Jurkat, Clone E6-1 (cell line): ENCODE measurements at regions not wholly inside any gene's neighbourhood (a gene's known extent, or its start where the extent isn't known, plus 50 kb on each side); places are given as distances from the start of the nearest gene placed in this dataset.
"Not testable (repeated sequence)": the region's sequence is repeated elsewhere in the genome, so short reads cannot be mapped to it uniquely, and the experiment has no call there.

ENCODE experiments used
- DNase-seq: peaks from one replicate; pipeline ENCODE4 v3.0.0-alpha.2; 2011; ENCODE audit warnings: low read depth, low spot score
- H3K4me3 ChIP-seq: 2 replicates; pipeline ENCODE4 v1.5.1; 2011; ENCODE audit warnings: mild to moderate bottlenecking, low read length, control low read depth, moderate library complexity

DNA sequence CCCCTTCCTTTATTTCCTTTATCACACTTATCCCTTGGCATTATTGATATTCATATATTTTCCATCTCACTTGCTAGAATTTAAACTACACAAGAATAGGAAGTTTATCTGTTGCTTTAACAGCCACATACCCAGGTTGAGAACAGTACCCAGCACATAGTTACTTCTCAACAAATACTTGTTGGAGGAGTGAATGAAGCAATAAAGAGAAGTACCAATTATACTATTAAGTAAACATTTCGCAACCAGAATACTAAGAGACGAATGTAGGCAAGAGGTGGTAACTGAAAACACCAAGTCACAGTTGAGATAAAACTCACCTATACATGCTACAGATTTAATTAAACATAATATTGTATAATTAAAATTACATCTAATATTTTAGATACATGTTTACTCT is 110.9 kb downstream of the FSCB start:
- DNase-seq, result no peak
- H3K4me3 ChIP-seq, result no peak overlapping the region

DNA sequence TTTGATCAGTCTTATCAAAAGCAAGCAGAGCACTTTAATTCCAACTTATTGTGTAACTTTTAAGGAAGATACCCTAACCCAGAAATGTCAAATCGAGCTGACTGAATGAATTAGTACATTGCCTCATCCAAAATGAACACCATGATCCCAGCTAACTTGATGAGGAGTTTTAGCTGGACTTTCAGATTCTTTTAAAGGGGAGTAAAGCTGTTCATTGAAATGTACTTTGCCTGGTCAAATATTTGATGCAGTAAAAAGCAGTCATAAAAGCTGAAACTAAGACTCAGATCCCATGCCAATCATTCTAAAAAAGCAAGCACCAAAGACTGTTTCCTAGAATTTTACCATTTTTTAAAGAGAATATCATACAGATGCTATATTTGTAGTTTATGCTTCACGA is 114.1 kb downstream of the FSCB start:
- no peak for DNase-seq
- no peak overlapping the region for H3K4me3 ChIP-seq

DNA sequence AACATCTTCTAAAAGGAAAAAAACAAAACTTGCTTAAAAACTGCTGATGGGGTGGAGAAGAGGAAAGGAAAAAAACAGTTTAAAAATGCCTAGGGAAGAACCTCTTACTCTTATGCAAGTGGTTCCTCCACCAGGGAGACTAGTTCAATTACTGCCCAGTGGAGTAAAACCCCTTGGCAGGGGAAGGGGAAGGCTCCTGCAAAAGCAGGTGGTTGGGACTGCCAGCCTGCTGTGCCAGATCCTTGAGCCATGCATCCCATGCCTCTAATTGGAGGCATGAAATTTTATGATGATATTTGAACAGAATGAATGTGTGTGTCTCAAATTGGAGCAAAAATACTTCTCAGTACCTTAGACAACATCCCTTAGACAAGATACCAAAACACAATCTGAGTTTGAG is 118.8 kb downstream of the FSCB start:
- DNase-seq, result no peak
- H3K4me3 ChIP-seq, result no peak overlapping the region

DNA sequence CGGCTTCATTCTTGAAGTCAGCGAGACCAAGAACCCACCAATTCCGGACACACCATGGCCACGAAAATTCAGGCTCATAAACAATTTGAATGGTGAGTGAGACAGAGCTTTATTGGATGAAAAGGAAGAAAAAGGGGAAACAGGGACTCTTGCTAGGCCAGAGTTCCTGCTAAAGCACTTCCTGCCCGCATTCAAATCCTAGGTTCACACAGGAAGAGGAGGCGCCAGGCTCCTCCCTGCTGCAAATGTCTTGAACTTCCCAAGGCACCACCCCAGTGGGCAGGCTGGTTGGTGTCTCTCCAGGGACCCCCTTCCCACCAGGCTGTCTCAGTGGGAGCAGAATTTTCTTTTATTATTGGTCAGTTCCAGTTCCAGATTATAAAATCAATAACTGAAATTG is 121.2 kb downstream of the FSCB start:
- H3K4me3 ChIP-seq, result no peak overlapping the region
- DNase-seq, result no peak

DNA sequence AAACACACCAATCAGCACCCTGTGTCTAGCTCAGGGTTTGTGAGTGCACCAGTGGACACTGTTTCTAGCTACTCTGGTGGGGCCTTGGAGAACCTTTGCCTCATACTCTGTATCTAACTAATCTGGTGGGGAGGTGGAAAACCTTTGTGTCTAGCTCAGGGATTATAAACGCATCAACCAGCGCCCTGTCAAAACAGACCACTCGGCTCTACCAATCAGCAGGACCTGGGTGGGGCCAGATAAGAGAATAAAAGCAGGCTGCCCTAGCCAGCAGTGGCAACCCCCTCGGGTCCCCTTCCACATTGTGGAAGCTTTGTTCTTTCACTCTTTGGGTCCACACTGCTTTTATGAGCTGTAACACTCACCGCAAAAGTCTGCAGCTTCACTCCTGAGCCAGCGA is 121.8 kb downstream of the FSCB start:
- not testable (repeated sequence) for DNase-seq

DNA sequence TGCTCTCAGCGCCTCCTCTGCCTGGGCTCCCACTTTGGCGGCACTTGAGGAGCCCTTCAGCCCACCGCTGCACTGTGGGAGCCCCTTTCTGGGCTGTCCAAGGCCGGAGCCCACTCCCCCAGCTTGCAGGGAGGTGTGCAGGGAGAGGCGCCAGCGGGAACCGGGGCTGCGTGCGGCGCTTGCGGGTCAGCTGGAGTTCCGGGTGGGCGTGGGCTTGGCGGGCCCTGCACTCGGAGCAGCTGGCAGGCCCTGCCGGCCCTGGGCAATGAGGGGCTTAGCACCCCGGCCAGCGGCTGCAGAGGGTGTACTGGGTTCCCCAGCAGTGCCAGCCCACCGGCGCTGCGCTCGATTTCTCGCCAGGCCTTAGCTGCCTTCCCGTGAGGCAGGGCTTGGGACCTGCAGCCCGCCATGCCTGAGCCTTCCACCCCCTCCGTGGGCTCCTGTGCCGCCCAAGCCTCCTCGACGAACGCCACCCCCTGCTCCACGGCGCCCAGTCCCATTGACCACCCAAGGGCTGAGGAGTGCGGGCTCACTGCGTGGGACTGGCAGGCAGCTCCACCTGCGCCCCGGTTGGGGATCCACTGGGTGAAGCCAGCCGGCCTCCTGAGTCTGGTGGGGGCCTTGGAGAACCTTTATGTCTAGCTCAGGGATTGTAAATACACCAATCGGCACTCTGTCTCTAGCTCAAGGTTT is 122.3 kb downstream of the FSCB start:
- not testable (repeated sequence) for DNase-seq, H3K4me3 ChIP-seq

More for the DNA sequence above, 121.8 kb downstream of the FSCB start:
- not testable (repeated sequence) for H3K4me3 ChIP-seq

DNA sequence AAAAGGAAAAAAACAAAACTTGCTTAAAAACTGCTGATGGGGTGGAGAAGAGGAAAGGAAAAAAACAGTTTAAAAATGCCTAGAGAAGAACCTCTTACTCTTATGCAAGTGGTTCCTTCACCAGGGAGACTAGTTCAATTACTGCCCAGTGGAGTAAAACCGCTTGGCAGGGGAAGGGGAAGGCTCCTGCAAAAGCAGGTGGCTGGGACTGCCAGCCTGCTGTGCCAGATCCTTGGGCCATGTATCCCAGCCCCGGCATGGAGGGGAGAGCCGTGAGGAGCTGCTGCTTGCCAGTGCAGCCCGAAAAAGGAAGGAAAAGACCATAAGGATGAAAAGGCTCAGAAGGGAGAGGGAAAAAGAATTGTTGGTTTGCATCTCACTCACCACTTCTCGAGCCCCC is 123.0 kb downstream of the FSCB start:
- DNase-seq, result no peak
- no peak overlapping the region for H3K4me3 ChIP-seq

DNA sequence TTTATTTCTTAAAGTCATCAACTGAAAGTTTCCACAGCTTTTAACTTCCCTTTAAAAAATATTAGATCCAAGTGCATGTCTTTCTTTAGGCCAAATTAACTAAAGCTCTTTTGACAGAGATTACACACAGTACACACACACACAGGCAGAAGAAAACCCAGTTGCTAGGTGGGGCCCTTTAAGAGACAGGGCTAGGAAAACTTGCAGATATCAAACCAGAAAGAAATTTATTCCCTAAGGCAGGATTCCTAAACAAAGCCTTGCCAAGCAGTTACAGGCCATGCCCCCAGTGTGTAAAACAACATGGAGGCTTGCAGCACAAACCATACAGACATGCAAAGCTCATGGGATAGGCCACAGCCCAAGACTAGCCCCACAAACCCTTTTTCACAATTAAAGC is 123.4 kb downstream of the FSCB start:
- no peak for DNase-seq
- H3K4me3 ChIP-seq, result no peak overlapping the region

DNA sequence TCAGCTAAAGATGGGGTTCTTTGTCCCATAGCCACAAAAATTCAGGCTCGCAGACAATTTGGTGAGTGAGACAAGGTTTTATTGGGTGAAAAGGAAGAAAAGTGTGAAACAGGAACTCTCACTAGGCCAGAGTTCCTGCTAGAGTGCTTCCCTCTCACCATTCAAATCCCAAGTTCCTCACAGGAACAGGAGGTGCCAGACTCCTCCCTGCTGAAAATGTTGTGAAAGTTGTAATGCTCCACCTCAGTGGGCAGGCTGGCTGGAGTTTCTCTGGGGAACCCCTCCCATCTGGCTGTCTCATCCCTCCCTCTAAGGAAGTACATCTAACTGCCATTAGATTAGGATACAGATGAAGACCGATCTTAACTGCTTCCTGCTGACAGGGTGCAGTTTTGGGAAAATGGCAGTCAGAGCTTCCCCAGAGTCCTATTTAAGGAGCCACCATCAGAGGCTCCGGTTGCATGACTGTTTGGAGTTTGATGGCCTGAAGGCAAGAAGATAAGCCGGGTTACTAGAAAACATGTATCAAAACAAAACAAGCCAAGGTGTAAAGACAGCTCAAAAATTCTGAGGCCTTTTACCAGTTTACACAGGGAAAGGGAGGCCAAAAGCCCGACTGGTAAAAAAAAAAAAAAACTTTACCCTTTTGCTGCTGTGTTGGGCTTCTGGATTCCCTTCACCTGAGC is 127.6 kb downstream of the FSCB start:
- DNase-seq, result no peak
- H3K4me3 ChIP-seq, result no peak overlapping the region

DNA sequence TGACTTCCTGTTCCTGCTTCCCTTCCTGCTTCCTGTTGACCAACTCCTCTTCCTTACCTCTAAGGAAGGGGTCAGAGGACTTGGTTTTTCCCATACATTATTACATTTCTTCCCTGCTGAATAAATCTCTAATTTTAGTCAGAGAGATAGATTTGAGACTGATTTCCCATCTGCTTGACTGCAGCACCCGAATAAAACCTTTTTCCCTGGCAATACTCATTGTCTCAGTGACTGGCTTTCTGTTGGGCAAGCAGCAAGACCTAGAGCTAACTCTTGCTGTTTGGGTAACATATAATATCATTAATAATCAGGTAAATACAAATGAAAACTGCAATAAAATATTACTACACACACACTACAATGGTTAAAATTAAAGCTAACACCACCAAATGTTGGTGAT is 132.2 kb downstream of the FSCB start:
- no peak overlapping the region for H3K4me3 ChIP-seq
- DNase-seq, result no peak

DNA sequence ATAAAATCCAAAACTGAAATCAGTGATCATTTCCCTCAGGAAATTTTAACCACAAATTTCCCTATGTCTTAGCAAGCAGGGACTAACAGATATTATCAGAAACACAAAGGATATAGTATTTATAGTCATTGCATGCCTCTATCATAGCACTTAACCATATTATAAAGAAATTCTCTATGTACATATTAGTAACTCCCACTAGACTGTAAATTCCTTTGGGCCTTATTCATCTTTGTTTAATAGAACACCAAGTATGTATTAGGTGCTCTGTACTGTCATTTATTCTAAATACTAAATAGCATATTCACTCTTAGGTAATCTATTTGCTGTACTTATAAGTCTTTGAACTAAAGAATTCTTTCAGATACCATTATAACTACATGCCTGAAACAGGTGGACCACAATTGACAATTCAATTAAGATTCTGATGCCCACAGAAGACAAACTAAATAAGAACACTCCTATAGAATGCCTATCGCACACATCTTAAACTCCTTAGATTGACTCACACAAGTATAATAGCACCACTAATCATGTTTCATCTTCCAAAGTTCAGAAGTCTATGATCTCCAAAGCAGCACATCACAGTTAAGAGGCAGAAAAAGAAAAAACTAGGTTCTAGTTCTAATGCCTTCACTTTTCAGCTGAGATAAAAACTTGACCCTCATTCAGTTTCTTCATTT is 134.1 kb downstream of the FSCB start:
- DNase-seq, result no peak
- H3K4me3 ChIP-seq, result no peak overlapping the region

DNA sequence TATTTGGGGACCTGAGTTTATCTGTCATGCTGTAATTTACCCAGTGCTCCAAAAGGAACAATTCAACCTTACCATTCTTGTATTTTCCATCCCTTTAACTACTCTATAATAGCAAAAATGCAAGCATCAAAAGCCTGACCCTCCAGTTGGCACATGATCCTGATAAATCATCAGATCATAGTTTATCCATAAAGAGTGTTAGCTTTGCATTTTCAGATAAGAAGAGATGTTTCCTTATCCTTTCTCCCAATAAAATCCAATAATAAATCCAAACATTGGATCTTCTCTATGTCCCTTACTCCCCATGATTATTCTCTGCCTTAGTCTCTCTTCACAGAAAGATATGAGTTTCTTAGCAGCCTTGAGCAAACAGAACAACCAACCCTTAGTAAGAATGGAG is 134.9 kb downstream of the FSCB start:
- H3K4me3 ChIP-seq, result no peak overlapping the region

DNA sequence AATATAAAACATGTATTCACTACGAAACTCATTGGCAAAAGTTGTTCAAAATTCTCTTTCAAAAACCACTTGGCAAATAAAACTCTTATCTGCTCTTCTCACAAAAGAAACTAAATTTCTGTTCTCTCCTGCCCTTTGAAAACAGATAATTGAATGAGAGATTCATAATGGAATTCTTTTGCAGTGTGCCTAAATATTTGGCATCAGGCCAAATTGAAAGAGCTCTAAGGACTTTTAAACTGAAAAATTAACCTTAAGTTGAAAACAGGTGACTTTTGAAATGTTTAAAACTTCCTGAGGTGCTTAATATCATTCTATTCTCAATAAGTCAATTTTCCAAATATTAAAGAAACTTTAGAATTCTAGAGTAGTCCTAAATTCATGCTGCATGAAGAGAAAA is 136.4 kb downstream of the FSCB start:
- H3K4me3 ChIP-seq, result no peak overlapping the region
- DNase-seq, result no peak

More for the DNA sequence above, 134.9 kb downstream of the FSCB start:
- DNase-seq, result no peak

DNA sequence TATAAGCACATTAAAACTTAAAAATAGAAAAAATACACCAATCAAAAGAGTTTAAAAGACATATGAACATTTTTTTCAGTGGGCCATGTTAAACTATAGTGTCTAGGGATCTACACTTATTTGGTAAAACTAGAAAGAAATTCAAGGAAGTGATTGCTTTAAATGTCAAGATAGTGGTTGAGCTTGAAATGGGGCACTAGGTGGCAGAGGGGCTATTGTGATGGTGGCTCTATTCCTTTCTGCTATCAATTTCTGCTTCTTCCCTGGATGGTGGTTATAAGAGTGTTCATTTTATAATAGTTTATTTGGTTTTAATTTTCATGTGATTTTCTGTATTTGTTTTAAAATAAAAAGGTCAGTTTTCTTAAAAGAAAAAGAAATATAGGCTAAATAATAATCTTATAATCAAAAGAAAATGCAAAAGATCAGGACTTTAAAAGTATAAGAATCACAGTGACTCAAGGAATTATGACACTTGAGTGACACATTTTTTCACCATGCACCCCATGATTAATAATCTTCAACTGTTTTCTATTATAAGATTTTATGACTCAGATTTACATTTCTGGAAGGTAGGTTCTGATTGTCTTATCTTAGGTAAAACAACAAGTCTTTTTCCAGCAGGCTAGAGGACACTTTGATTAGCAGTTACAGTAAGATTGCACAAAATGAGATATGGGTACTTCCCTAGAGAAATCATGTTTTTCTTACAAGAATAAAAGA is 137.5 kb downstream of the FSCB start:
- no peak overlapping the region for H3K4me3 ChIP-seq
- DNase-seq, result no peak

DNA sequence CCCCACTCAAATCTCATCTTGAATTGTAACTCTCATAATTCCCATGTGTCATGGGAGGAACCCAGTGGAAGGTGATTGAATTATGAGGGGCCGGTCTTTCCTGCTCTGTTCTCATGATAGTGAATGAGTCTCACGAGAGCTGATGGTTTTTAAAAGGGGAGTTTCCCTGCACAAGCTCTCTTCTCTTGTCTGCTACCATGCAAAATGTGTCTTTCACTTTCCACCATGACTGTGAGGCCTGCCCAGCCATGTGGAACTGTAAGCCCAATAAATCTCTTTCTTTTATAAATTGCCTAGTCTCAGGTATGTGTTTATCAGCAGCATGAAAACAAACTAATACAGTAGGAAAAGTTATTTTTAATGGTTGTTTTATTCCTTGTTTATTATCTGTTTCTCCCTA is 146.0 kb downstream of the FSCB start:
- no peak overlapping the region for H3K4me3 ChIP-seq
- DNase-seq, result no peak

DNA sequence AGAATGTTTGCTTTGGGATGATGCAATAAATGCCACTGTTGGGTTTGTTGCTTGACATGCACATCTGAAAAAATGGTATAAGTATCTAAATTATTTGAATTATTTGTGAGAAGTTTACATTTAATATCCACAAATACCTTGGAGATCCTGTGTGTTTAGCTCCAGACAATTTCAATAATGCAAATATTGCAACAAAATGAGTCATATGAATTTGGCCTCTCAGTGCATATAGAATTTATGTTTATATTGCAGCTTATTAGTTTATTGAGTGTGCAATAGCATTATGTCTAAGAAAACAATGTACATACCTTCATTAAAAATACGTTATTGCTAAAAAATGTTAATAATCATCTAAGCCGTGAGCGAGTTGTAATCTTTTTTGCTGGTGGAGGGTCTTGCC is 153.3 kb downstream of the FSCB start:
- H3K4me3 ChIP-seq, result no peak overlapping the region
- DNase-seq, result no peak

DNA sequence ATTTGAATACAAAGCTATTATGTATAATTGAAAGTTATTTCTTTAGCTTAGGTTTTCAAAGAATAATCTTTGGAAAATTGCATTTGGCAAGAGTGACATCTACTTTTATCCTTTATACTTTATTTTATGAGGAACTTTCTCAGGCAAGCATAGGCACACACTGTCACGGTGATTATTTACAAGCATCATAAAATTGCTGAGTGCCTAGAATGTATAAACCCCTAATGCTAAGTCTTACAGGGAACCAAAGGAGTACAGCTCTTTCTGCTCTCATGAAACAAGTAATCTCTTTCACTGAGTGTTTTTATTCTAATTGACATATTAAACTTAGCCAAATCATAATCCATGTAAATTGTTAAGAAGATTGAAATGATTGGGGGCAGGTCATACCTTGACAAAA is 154.9 kb downstream of the FSCB start:
- no peak for DNase-seq
- H3K4me3 ChIP-seq, result no peak overlapping the region

DNA sequence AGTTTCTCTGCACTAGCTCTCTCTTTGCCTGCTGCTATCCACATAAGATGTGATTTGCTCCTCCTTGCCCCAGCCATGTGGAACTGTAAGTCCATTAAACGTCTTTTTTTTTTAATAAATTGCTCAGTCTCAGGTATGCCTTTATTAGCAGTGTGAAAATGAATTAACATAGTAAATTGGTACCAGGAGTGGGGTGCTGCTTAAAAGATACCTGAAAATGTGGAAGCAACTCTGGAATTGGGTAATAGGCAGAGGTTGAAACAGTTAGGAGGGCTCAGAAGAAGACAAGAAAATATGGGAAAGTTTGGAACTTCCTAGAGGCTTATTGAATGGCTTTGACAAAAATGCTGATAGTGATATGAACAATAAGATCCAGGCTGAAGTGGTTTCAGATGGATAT is 159.8 kb downstream of the FSCB start:
- DNase-seq, result no peak
- no peak overlapping the region for H3K4me3 ChIP-seq

DNA sequence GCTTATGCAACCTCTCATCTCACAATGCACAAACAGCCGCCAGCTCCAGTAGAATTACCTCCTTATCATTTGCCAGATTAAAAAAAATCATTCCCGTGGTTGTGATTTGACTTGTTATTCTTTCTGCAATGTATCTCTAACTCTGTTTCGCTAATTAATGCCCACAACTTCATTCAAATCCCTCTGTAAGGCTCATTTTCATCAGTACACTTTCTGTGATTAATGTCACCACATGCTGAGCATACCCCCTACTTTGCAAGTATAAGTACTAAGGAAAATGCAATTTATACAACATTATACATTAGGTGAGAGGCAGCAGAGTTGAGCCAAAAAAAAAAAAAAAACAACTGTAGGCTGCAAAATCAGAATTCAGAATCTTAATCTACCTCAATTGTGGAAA is 166.0 kb downstream of the FSCB start:
- H3K4me3 ChIP-seq, result no peak overlapping the region
- no peak for DNase-seq

DNA sequence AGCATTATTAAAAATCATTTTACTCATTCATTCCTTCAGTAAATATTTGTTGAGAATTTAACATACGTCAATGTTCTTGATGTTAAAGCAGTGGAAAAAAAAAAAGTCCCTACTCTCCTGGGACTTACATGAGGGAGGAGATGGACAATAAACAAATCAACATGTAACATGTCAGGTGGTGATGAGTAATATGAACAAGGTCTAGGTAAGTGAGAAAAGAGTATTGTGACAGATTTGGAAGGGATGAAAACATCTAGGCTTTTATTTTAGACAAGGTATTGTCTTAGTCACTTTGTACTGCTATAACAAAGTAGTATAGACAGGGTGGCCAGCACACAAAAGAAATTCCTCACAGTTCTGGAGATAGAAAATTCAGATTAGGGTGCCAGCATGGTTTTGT is 167.2 kb downstream of the FSCB start:
- no peak for DNase-seq
- no peak overlapping the region for H3K4me3 ChIP-seq
